ENCODE measurements at regions not wholly inside any gene's neighbourhood (a gene's known extent, or its start where the extent isn't known, plus 50 kb on each side); places are given as distances from the start of the nearest gene placed in this dataset.
"Not testable (repeated sequence)": the region's sequence is repeated elsewhere in the genome, so short reads cannot be mapped to it uniquely, and the experiment has no call there.

DNA sequence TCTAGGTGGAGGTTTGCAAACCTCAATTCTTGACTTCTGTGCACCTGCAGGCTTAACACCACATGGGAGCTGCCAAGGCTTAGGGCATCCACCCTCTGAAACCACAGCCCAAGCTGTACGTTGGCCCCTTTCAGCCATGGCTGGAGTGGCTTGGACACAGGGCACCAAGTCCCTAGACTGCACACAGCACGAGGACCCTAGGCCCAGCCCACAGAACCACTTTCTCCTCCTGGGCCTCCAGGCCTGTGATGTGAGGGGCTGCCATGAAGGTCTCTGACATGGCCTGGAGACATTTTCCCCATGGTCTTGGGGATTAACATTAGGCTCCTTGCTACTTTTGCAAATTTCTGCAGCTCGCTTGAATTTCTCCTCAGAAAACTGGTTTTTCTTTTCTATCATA is 947.9 kb downstream of the TTLL7 start:
- not testable (repeated sequence) for H3K23ac ChIP-seq (ENCODE audit: low read depth, low read length, poor library complexity); H4K91ac ChIP-seq (ENCODE audit: low read depth, low read length, poor library complexity); H3K27ac ChIP-seq (replicated peaks; ENCODE audit: low read length); H3K79me1 ChIP-seq (ENCODE audit: low read depth, low read length); H3K14ac ChIP-seq (ENCODE audit: low read length); H2AFZ ChIP-seq (ENCODE audit: low read length); H2BK5ac ChIP-seq (ENCODE audit: low read length); H4K8ac ChIP-seq (ENCODE audit: low read depth, low read length); H3K36me3 ChIP-seq (replicated peaks in 1 of 2; ENCODE audit: control insufficient read depth in 2 of 2, insufficient read depth in 2 of 2, low read length in 2 of 2); H2BK120ac ChIP-seq (ENCODE audit: low read depth, low read length); H2BK12ac ChIP-seq (ENCODE audit: low read length); H3K9ac ChIP-seq (ENCODE audit: low read depth, low read length, poor library complexity); H3K18ac ChIP-seq (ENCODE audit: low read length); H3K4ac ChIP-seq (ENCODE audit: low read length); H3K4me1 ChIP-seq (ENCODE audit: control insufficient read depth in 2 of 2, insufficient read depth in 1 of 2, low read depth in 1 of 2, low read length in 2 of 2); H3K9me3 ChIP-seq (replicated peaks in 1 of 2; ENCODE audit: control insufficient read depth in 2 of 2, insufficient read depth in 1 of 2, low read depth in 1 of 2, low read length in 2 of 2); H3K4me2 ChIP-seq (ENCODE audit: insufficient read depth, low read length, poor library complexity, severe bottlenecking); DNase-seq (ENCODE audit: low spot score); H3K27me3 ChIP-seq (ENCODE audit: control insufficient read depth in 3 of 3, insufficient read depth in 3 of 3, low read depth in 1 of 3, low read length in 3 of 3); H2BK15ac ChIP-seq (ENCODE audit: low read length)
- Histone ChIP-seq H2AK5ac (ENCODE audit: low read depth, low read length) (peak overlapping the region; percentile 22), H3K4me3 (ENCODE audit: low read length in 2 of 2) (peak overlapping the region in 1 of 2 donors; percentile 36)
- WGBS, 2 donors (ENCODE audit: extremely low coverage in 2 of 2, insufficient read length in 2 of 2, insufficient replicate concordance in 1 of 2) = no CpG with 5 or more reads among the region's 3 CpGs

DNA sequence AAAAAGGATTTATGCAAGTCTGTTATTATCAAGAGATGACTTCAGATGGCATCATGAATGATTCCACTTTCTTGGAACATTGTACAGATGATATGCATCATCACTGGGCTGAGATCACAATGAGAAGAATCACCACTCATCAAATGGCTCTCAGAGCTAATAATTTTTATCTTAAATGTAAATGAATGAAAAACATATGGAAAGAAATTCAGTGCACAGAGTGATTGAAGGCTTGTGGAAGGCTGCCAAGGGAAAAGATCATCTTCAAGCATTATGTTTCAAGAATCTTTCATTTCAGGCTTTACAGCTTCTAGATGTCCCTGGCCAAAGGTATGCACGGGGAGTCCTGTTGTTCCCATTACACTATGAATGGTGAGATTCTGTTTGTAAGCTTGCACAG is 955.7 kb downstream of the TTLL7 start:
- Histone ChIP-seq H3K14ac (ENCODE audit: low read length) (no peak overlapping the region), H3K27me3 (ENCODE audit: control insufficient read depth in 3 of 3, insufficient read depth in 3 of 3, low read depth in 1 of 3, low read length in 3 of 3) (no peaks in the 10 kb centered on the region), H4K91ac (ENCODE audit: low read depth, low read length, poor library complexity) (no peak overlapping the region), H3K9me3 (replicated peaks in 1 of 2; ENCODE audit: control insufficient read depth in 2 of 2, insufficient read depth in 1 of 2, low read depth in 1 of 2, low read length in 2 of 2) (peaks cover 0 to 3% of the 10 kb centered on the region in 2 donors), H3K79me1 (ENCODE audit: low read depth, low read length) (no peaks in the 10 kb centered on the region), H3K4me2 (ENCODE audit: insufficient read depth, low read length, poor library complexity, severe bottlenecking) (no peak overlapping the region), H3K23ac (ENCODE audit: low read depth, low read length, poor library complexity) (no peak overlapping the region), H4K8ac (ENCODE audit: low read depth, low read length) (no peak overlapping the region), H2BK5ac (ENCODE audit: low read length) (no peak overlapping the region), H2AK5ac (ENCODE audit: low read depth, low read length) (no peak overlapping the region), H3K9ac (ENCODE audit: low read depth, low read length, poor library complexity) (no peak overlapping the region), H3K36me3 (replicated peaks in 1 of 2; ENCODE audit: control insufficient read depth in 2 of 2, insufficient read depth in 2 of 2, low read length in 2 of 2) (peaks cover 0 to 2% of the 10 kb centered on the region in 2 donors), H2BK15ac (ENCODE audit: low read length) (no peak overlapping the region), H3K4ac (ENCODE audit: low read length) (no peak overlapping the region), H2BK120ac (ENCODE audit: low read depth, low read length) (no peak overlapping the region), H3K27ac (replicated peaks; ENCODE audit: low read length) (no peak overlapping the region), H3K4me1 (ENCODE audit: control insufficient read depth in 2 of 2, insufficient read depth in 1 of 2, low read depth in 1 of 2, low read length in 2 of 2) (no peaks in the 10 kb centered on the region), H2AFZ (ENCODE audit: low read length) (no peak overlapping the region), H2BK12ac (ENCODE audit: low read length) (no peak overlapping the region), H3K18ac (ENCODE audit: low read length) (no peak overlapping the region), H3K4me3 (ENCODE audit: low read length in 2 of 2) (no peak overlapping the region)
- WGBS, 2 donors (ENCODE audit: extremely low coverage in 2 of 2, insufficient read length in 2 of 2, insufficient replicate concordance in 1 of 2) = no CpG with 5 or more reads among the region's 1 CpG
- no peak for DNase-seq (ENCODE audit: low spot score)

DNA sequence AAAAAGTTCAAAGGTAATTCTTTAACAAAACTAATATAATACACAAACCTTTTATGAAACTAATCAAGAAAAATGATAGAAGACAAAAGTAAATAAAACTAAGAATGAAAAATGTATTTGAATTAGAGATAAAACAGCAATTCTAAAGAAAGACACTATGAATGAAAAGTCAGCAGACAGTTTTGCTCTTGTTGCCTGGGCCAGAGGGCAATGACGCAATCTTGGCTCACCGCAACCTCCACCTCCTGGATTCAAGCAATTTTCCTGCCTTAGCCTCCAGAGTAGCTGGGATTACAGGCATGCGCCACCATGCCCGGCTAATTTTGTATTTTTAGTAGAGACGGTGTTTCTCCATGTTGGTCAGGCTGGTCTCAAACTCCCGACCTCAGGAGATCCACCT is 959.8 kb downstream of the TTLL7 start:
- H3K9ac ChIP-seq (ENCODE audit: low read depth, low read length, poor library complexity); H2BK5ac ChIP-seq (ENCODE audit: low read length); DNase-seq (ENCODE audit: low spot score); H3K4me1 ChIP-seq (ENCODE audit: control insufficient read depth in 2 of 2, insufficient read depth in 1 of 2, low read depth in 1 of 2, low read length in 2 of 2); H2AK5ac ChIP-seq (ENCODE audit: low read depth, low read length); H3K14ac ChIP-seq (ENCODE audit: low read length); H3K4me3 ChIP-seq (ENCODE audit: low read length in 2 of 2); H3K27me3 ChIP-seq (ENCODE audit: control insufficient read depth in 3 of 3, insufficient read depth in 3 of 3, low read depth in 1 of 3, low read length in 3 of 3); H2AFZ ChIP-seq (ENCODE audit: low read length); H4K91ac ChIP-seq (ENCODE audit: low read depth, low read length, poor library complexity); H3K23ac ChIP-seq (ENCODE audit: low read depth, low read length, poor library complexity); H3K4me2 ChIP-seq (ENCODE audit: insufficient read depth, low read length, poor library complexity, severe bottlenecking); H3K27ac ChIP-seq (replicated peaks; ENCODE audit: low read length); H2BK12ac ChIP-seq (ENCODE audit: low read length); H3K9me3 ChIP-seq (replicated peaks in 1 of 2; ENCODE audit: control insufficient read depth in 2 of 2, insufficient read depth in 1 of 2, low read depth in 1 of 2, low read length in 2 of 2); H2BK15ac ChIP-seq (ENCODE audit: low read length); H4K8ac ChIP-seq (ENCODE audit: low read depth, low read length); H2BK120ac ChIP-seq (ENCODE audit: low read depth, low read length); H3K36me3 ChIP-seq (replicated peaks in 1 of 2; ENCODE audit: control insufficient read depth in 2 of 2, insufficient read depth in 2 of 2, low read length in 2 of 2); H3K79me1 ChIP-seq (ENCODE audit: low read depth, low read length); H3K18ac ChIP-seq (ENCODE audit: low read length); H3K4ac ChIP-seq (ENCODE audit: low read length): not testable (repeated sequence)
- WGBS, 2 donors (ENCODE audit: extremely low coverage in 2 of 2, insufficient read length in 2 of 2, insufficient replicate concordance in 1 of 2) = no CpG with 5 or more reads among the region's 6 CpGs

- Histone ChIP-seq H2BK5ac (ENCODE audit: low read length) (no peak overlapping the region), H3K4me2 (ENCODE audit: insufficient read depth, low read length, poor library complexity, severe bottlenecking) (no peak overlapping the region), H3K14ac (ENCODE audit: low read length) (no peak overlapping the region), H3K23ac (ENCODE audit: low read depth, low read length, poor library complexity) (no peak overlapping the region), H2BK15ac (ENCODE audit: low read length) (no peak overlapping the region), H2BK120ac (ENCODE audit: low read depth, low read length) (no peak overlapping the region), H2AK5ac (ENCODE audit: low read depth, low read length) (no peak overlapping the region), H3K18ac (ENCODE audit: low read length) (no peak overlapping the region), H3K9me3 (replicated peaks in 1 of 2; ENCODE audit: control insufficient read depth in 2 of 2, insufficient read depth in 1 of 2, low read depth in 1 of 2, low read length in 2 of 2) (peaks cover 0 to 10% of the 10 kb centered on the region in 2 donors), H3K4ac (ENCODE audit: low read length) (no peak overlapping the region), H2AFZ (ENCODE audit: low read length) (no peak overlapping the region), H4K8ac (ENCODE audit: low read depth, low read length) (no peak overlapping the region), H3K27me3 (ENCODE audit: control insufficient read depth in 3 of 3, insufficient read depth in 3 of 3, low read depth in 1 of 3, low read length in 3 of 3) (no peaks in the 10 kb centered on the region), H3K4me3 (ENCODE audit: low read length in 2 of 2) (no peak overlapping the region), H3K4me1 (ENCODE audit: control insufficient read depth in 2 of 2, insufficient read depth in 1 of 2, low read depth in 1 of 2, low read length in 2 of 2) (no peaks in the 10 kb centered on the region), H3K27ac (replicated peaks; ENCODE audit: low read length) (no peak overlapping the region), H3K36me3 (replicated peaks in 1 of 2; ENCODE audit: control insufficient read depth in 2 of 2, insufficient read depth in 2 of 2, low read length in 2 of 2) (peaks cover 0 to 2% of the 10 kb centered on the region in 2 donors), H3K9ac (ENCODE audit: low read depth, low read length, poor library complexity) (no peak overlapping the region), H3K79me1 (ENCODE audit: low read depth, low read length) (no peaks in the 10 kb centered on the region), H2BK12ac (ENCODE audit: low read length) (no peak overlapping the region), H4K91ac (ENCODE audit: low read depth, low read length, poor library complexity) (no peak overlapping the region)
- no CpG with 5 or more reads among the region's 5 CpGs for WGBS, 2 donors (ENCODE audit: extremely low coverage in 2 of 2, insufficient read length in 2 of 2, insufficient replicate concordance in 1 of 2)
- no peak for DNase-seq (ENCODE audit: low spot score)
Measured at GRCh38 chr1:83034851-83035250, 964.1 kb downstream of the TTLL7 start.
